ENCODE measurements at regions not wholly inside any gene's neighbourhood (a gene's known extent, or its start where the extent isn't known, plus 50 kb on each side); places are given as distances from the start of the nearest gene placed in this dataset.

- no peak for DNase-seq (ENCODE audit: low read depth in 2 of 2)
- H3K36me3 ChIP-seq (ENCODE audit: control insufficient read depth, insufficient read depth, low read length): no peaks in the 10 kb centered on the region
- TF ChIP-seq CTCF (conservative IDR thresholded peaks at IDR 0.05 in 1 of 2, IDR thresholded peaks at IDR 0.05 in 1 of 2; ENCODE audit: low read depth in 1 of 2, low read length in 2 of 2): no peak
- TF ChIP-seq EZH2 (IDR thresholded peaks at IDR 0.05; ENCODE audit: low read length, missing control alignments): no peak
- no peaks in the 10 kb centered on the region for H3K4me1 ChIP-seq (ENCODE audit: control insufficient read depth, extremely low read depth, insufficient read depth, low read length)
- H3K9ac ChIP-seq (ENCODE audit: insufficient read depth, low read length): no peak overlapping the region
- no peaks in the 10 kb centered on the region for H3K79me2 ChIP-seq (ENCODE audit: control insufficient read depth, insufficient read depth, low read length)
- no peaks in the 10 kb centered on the region for H4K20me1 ChIP-seq (ENCODE audit: control insufficient read depth, extremely low read depth, insufficient read depth, low read length)
- no peak overlapping the region for H3K27ac ChIP-seq (ENCODE audit: insufficient read depth, low read length)
- H3K9me3 ChIP-seq (ENCODE audit: control insufficient read depth, insufficient read depth, low read depth, low read length): no peaks in the 10 kb centered on the region
- no peak overlapping the region for H3K4me2 ChIP-seq (ENCODE audit: extremely low read depth, insufficient read depth, low read length)
- H3K4me3 ChIP-seq (replicated peaks in 1 of 4; ENCODE audit: control extremely low read depth in 1 of 4, insufficient read depth in 1 of 4, low read depth in 3 of 4, low read length in 4 of 4): no peak overlapping the region
- H2AFZ ChIP-seq (ENCODE audit: low read length): no peak overlapping the region
- no peaks in the 10 kb centered on the region for H3K27me3 ChIP-seq (ENCODE audit: control insufficient read depth, insufficient read depth, low read length)
These were observed 185.9 kb downstream of the RGS9 start for GRCh38 chr17:65323049-65323448.

GRCh38 chr17:65320820-65321219 lies 183.7 kb downstream of the RGS9 start:
- Histone ChIP-seq H3K27ac (ENCODE audit: insufficient read depth, low read length) (no peak overlapping the region), H3K27me3 (ENCODE audit: control insufficient read depth, insufficient read depth, low read length) (peaks cover 7% of the 10 kb centered on the region), H3K4me1 (ENCODE audit: control insufficient read depth, extremely low read depth, insufficient read depth, low read length) (no peaks in the 10 kb centered on the region), H3K9ac (ENCODE audit: insufficient read depth, low read length) (no peak overlapping the region), H3K4me2 (ENCODE audit: extremely low read depth, insufficient read depth, low read length) (no peak overlapping the region), H3K79me2 (ENCODE audit: control insufficient read depth, insufficient read depth, low read length) (no peaks in the 10 kb centered on the region), H3K9me3 (ENCODE audit: control insufficient read depth, insufficient read depth, low read depth, low read length) (no peaks in the 10 kb centered on the region), H3K4me3 (replicated peaks in 1 of 4; ENCODE audit: control extremely low read depth in 1 of 4, insufficient read depth in 1 of 4, low read depth in 3 of 4, low read length in 4 of 4) (no peak overlapping the region), H2AFZ (ENCODE audit: low read length) (no peak overlapping the region), H4K20me1 (ENCODE audit: control insufficient read depth, extremely low read depth, insufficient read depth, low read length) (no peaks in the 10 kb centered on the region), H3K36me3 (ENCODE audit: control insufficient read depth, insufficient read depth, low read length) (no peaks in the 10 kb centered on the region)
- TF ChIP-seq EZH2 (IDR thresholded peaks at IDR 0.05; ENCODE audit: low read length, missing control alignments) (no peak), CTCF (conservative IDR thresholded peaks at IDR 0.05 in 1 of 2, IDR thresholded peaks at IDR 0.05 in 1 of 2; ENCODE audit: low read depth in 1 of 2, low read length in 2 of 2) (no peak)
- no peak for DNase-seq (ENCODE audit: low read depth in 2 of 2)

GRCh38 chr17:65314212-65314611 lies 177.0 kb downstream of the RGS9 start:
- Histone ChIP-seq H2AFZ (ENCODE audit: low read length) (no peak overlapping the region), H3K4me3 (replicated peaks in 1 of 4; ENCODE audit: control extremely low read depth in 1 of 4, insufficient read depth in 1 of 4, low read depth in 3 of 4, low read length in 4 of 4) (no peak overlapping the region), H3K9me3 (ENCODE audit: control insufficient read depth, insufficient read depth, low read depth, low read length) (no peaks in the 10 kb centered on the region), H3K27me3 (ENCODE audit: control insufficient read depth, insufficient read depth, low read length) (peaks cover 11% of the 10 kb centered on the region), H3K36me3 (ENCODE audit: control insufficient read depth, insufficient read depth, low read length) (no peaks in the 10 kb centered on the region), H3K4me1 (ENCODE audit: control insufficient read depth, extremely low read depth, insufficient read depth, low read length) (no peaks in the 10 kb centered on the region), H3K27ac (ENCODE audit: insufficient read depth, low read length) (no peak overlapping the region), H3K79me2 (ENCODE audit: control insufficient read depth, insufficient read depth, low read length) (no peaks in the 10 kb centered on the region), H4K20me1 (ENCODE audit: control insufficient read depth, extremely low read depth, insufficient read depth, low read length) (no peaks in the 10 kb centered on the region), H3K4me2 (ENCODE audit: extremely low read depth, insufficient read depth, low read length) (no peak overlapping the region), H3K9ac (ENCODE audit: insufficient read depth, low read length) (no peak overlapping the region)
- DNase-seq (ENCODE audit: low read depth in 2 of 2): no peak
- TF ChIP-seq CTCF (conservative IDR thresholded peaks at IDR 0.05 in 1 of 2, IDR thresholded peaks at IDR 0.05 in 1 of 2; ENCODE audit: low read depth in 1 of 2, low read length in 2 of 2) (no peak), EZH2 (IDR thresholded peaks at IDR 0.05; ENCODE audit: low read length, missing control alignments) (no peak)

Measured in fibroblast of lung (primary cell).